Lower lobe of right lung (tissue), 2 donors: ENCODE measurements at regions not wholly inside any gene's neighbourhood (a gene's known extent, or its start where the extent isn't known, plus 50 kb on each side); places are given as distances from the start of the nearest gene placed in this dataset.

Source experiments
- ATAC-seq, 2 donors: fragments of 200-7000 bp; cut with Tn5 transposase; one replicate each; pipeline ENCODE4 v1.9.1; 2020 to 2022; ENCODE audit warnings: mild to moderate bottlenecking in 2 of 2, moderate library complexity in 2 of 2
- DNase-seq: peaks from one replicate; pipeline ENCODE4 v3.0.0-alpha.2; 2020
- H3K27ac ChIP-seq: fragments of 200-600 bp; one replicate; pipeline ENCODE4 v1.8.0; 2022
- H3K27me3 ChIP-seq: fragments of 200-600 bp; one replicate; pipeline ENCODE4 v1.8.0; 2022; ENCODE audit warnings: low read depth
- H3K36me3 ChIP-seq: fragments of 200-600 bp; one replicate; pipeline ENCODE4 v1.8.0; 2022; ENCODE audit warnings: mild to moderate bottlenecking
- H3K4me1 ChIP-seq: fragments of 200-600 bp; one replicate; pipeline ENCODE4 v1.8.0; 2022
- H3K4me3 ChIP-seq: fragments of 200-600 bp; one replicate; pipeline ENCODE4 v1.8.0; 2022; ENCODE audit warnings: mild to moderate bottlenecking
- H3K9me3 ChIP-seq: fragments of 200-600 bp; one replicate; pipeline ENCODE4 v1.8.0; 2022
- intact Hi-C: fragments of 100-400 bp; cut with DNase I; formaldehyde crosslinking; loops from one replicate; pipeline ENCODE4 v1.11.0; 2022
- TF ChIP-seq, protein P1 (sequence below): fragments of 200-600 bp; IDR thresholded peaks from one replicate; pipeline ENCODE4 v1.8.0; 2022; ENCODE audit warnings: antibody characterized with exemption, mild to moderate bottlenecking
- donor health status: DM: no; HTN: yes; CAD: no; lungs with severe emphysema.

DNA sequence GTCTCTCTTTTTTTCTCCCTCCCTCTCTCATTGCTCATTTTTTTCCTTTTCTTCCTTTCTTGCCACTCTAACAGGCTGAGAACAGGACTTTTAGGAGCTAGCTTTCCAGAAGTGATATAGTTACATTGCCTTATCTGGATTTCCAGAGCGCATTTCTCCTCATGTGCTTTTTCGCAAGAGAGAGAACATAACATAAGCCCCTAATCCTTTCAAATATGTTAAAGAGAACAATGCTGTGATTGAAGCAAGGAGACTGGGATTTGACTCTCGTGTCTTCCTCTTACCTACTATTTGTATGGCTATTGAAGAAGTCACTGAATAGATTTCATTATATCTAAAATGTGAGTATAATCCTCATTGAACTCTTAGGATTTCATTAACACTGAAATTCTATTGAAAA lies 101.2 kb upstream of the PRPS1L1 start:
- intact Hi-C loops = no loop called here
- H3K27ac ChIP-seq = no peak overlapping the region
- no peaks in the 10 kb centered on the region for H3K9me3 ChIP-seq
- H3K36me3 ChIP-seq = no peaks in the 10 kb centered on the region
- no peaks in the 10 kb centered on the region for H3K4me1 ChIP-seq
- no peaks in the 10 kb centered on the region for H3K27me3 ChIP-seq
- TF ChIP-seq, protein P1, sequence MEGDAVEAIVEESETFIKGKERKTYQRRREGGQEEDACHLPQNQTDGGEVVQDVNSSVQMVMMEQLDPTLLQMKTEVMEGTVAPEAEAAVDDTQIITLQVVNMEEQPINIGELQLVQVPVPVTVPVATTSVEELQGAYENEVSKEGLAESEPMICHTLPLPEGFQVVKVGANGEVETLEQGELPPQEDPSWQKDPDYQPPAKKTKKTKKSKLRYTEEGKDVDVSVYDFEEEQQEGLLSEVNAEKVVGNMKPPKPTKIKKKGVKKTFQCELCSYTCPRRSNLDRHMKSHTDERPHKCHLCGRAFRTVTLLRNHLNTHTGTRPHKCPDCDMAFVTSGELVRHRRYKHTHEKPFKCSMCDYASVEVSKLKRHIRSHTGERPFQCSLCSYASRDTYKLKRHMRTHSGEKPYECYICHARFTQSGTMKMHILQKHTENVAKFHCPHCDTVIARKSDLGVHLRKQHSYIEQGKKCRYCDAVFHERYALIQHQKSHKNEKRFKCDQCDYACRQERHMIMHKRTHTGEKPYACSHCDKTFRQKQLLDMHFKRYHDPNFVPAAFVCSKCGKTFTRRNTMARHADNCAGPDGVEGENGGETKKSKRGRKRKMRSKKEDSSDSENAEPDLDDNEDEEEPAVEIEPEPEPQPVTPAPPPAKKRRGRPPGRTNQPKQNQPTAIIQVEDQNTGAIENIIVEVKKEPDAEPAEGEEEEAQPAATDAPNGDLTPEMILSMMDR = no peak
- no peak overlapping the region for H3K4me3 ChIP-seq
- DNase-seq (no peak), ATAC-seq (no peak)

DNA sequence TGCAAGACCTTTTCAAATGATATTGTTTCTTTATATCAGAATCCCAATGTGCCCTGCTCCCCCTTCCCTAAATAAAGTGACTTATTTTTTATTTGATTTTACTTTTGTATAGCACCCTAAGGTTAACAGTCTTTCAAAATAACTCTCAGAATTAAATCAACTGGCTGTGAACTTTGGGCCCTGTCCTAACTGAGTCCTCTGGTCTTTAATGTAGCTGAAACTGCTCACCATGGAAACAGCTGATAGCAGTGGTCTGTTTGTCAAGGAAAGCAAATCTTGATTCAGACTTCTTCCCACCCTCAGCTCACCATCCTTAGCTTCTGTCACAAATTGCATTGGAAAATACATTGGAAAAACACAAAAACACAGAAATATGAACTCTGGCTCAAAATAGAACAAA lies 105.2 kb upstream of the PRPS1L1 start:
- DNase-seq = no peak
- intact Hi-C loops = no loop called here
- no peak for ATAC-seq
- no peaks in the 10 kb centered on the region for H3K36me3 ChIP-seq
- H3K27me3 ChIP-seq = no peaks in the 10 kb centered on the region
- TF ChIP-seq, protein P1 = no peak
- no peaks in the 10 kb centered on the region for H3K9me3 ChIP-seq
- H3K4me3 ChIP-seq = no peak overlapping the region
- no peaks in the 10 kb centered on the region for H3K4me1 ChIP-seq
- no peak overlapping the region for H3K27ac ChIP-seq

DNA sequence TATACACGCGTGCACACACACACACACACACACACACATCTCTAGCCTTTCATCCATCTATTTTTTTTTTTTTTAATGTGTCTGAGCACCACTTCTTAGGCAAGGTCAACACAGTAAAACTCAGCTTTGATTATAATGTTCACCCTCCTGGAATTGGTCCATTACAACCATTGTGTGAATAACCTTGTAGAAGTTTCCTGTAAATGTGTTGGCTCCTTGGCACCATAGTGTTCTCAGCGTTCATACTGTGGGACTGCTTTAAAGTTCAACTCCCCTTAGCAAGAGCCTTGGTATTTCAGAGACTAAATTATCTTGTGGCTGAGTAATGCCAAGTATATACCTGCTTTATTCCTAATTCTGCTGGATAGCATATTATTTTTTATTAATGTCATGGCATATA lies 106.3 kb upstream of the PRPS1L1 start:
- Histone ChIP-seq H3K27ac (no peak overlapping the region), H3K4me1 (no peaks in the 10 kb centered on the region), H3K27me3 (no peaks in the 10 kb centered on the region), H3K9me3 (no peaks in the 10 kb centered on the region), H3K36me3 (no peaks in the 10 kb centered on the region), H3K4me3 (no peak overlapping the region)
- ATAC-seq = no peak
- TF ChIP-seq, protein P1 = no peak
- DNase-seq = no peak
- intact Hi-C loops = no loop called here

DNA sequence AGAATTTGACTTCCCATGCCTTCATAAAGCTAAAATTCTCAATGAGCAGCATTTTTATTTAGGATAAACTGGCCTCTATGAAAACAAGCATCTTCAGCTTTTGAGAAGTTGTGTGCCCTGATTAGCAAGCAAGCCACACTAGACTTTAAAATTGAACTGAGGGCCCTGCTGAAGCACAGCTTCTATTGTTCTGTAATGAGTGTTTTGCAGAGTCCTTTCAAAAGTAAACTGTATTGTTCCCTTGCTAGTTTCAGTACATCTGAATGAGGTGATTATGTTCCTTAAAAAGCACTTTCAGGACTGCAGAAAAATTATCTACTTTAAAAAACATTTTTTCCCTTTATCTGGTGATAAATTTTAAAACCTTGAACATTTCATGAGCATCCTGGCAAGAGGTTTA lies 113.3 kb upstream of the PRPS1L1 start:
- DNase-seq (no peak), ATAC-seq (no peak)
- Histone ChIP-seq H3K4me1 (no peaks in the 10 kb centered on the region), H3K27me3 (no peaks in the 10 kb centered on the region), H3K4me3 (no peak overlapping the region), H3K9me3 (no peaks in the 10 kb centered on the region), H3K27ac (no peak overlapping the region), H3K36me3 (no peaks in the 10 kb centered on the region)
- TF ChIP-seq, protein P1 = no peak
- intact Hi-C loops = no loop called here

DNA sequence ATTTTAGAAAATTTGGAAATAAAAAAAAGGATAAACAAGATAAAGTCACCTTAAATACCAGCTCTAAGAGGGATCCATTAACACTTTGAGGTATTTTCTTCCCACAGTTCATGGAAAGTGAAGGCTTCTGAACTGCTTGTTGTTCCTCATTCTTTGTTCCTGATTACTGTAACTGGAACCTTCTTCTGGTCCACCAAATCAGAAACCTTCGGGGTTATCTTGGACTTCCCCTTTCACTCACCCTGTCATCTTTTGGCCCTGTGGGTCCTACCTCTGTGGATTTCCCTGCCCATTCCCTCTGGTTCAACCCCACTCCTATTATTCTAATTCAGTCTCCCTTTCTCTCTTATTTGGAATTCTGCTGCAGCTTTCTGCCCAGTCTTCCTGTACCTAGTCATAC lies 116.5 kb upstream of the PRPS1L1 start:
- ATAC-seq (peak; percentile 36 to 61), DNase-seq (no peak)
- no peak overlapping the region for H3K4me3 ChIP-seq
- TF ChIP-seq, protein P1 = no peak
- no peaks in the 10 kb centered on the region for H3K36me3 ChIP-seq
- intact Hi-C loops = no loop called here
- H3K4me1 ChIP-seq = no peaks in the 10 kb centered on the region
- no peak overlapping the region for H3K27ac ChIP-seq
- H3K9me3 ChIP-seq = no peaks in the 10 kb centered on the region
- H3K27me3 ChIP-seq = no peaks in the 10 kb centered on the region

DNA sequence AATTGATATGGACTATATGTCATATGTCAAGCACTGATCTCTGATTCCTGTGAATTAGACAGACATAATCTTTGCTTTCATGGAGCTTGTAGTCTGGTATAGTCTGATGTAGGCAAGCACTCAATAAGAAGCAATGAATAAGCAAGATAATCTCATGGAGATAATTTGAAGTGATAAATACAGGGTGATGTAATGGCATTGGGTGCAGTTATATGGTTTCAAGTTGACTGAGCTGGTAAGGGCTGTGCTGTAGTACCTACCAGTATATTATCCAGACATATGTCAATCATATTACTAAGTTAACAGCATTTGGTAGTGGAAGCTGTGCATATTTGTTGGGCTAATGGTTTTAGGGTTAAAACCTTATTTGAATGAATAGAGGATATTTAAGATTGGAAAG lies 117.5 kb upstream of the PRPS1L1 start:
- intact Hi-C loops = no loop called here
- no peak overlapping the region for H3K27ac ChIP-seq
- no peaks in the 10 kb centered on the region for H3K9me3 ChIP-seq
- H3K4me1 ChIP-seq = no peaks in the 10 kb centered on the region
- DNase-seq = no peak
- ATAC-seq = no peak
- TF ChIP-seq, protein P1 = no peak
- no peaks in the 10 kb centered on the region for H3K36me3 ChIP-seq
- no peaks in the 10 kb centered on the region for H3K27me3 ChIP-seq
- H3K4me3 ChIP-seq = no peak overlapping the region
